ENCODE measurements at regions not wholly inside any gene's neighbourhood (a gene's known extent, or its start where the extent isn't known, plus 50 kb on each side); places are given as distances from the start of the nearest gene placed in this dataset.

GRCh38 chr15:36275656-36276055 is 303.8 kb upstream of the CDIN1 start:
- TF ChIP-seq CTCF (IDR thresholded peaks at IDR 0.05) (no peak), POLR2A (IDR thresholded peaks at IDR 0.05) (no peak)

Measured in lower leg skin (tissue), 3 donors.